ENCODE measurements at regions not wholly inside any gene's neighbourhood (a gene's known extent, or its start where the extent isn't known, plus 50 kb on each side); places are given as distances from the start of the nearest gene placed in this dataset.

DNA sequence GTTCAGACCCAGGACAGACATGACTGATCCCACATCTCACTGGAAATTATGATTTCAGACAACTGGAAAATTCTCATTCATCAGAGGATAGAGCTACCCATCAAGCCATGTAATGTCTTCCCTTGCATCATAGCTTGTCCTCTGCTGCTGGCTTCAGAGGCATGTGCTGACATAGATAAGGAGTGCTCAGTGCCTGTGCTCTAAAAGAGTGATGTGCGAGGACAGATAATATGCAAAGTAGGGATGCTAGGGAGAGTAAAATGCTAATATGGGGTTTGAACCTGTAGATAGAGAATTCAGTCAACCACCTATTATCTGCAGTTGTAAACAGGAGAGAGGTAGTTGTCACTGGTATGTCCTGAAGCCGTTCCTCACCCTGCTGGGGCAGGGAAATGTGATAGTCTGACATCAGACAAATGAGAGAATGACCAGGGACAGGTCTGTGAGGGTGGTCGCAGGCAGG lies 349.7 kb upstream of the CCL2 start:
- TF ChIP-seq CTCF (IDR thresholded peaks at IDR 0.05 in 2 of 3, conservative IDR thresholded peaks at IDR 0.05 in 1 of 3; ENCODE audit: control insufficient read depth in 2 of 3, extremely low read depth in 1 of 3, insufficient read depth in 1 of 3, low read depth in 3 of 3, low read length in 3 of 3) (no peak), RCOR1 (conservative IDR thresholded peaks at IDR 0.05; ENCODE audit: low read depth, low read length) (no peak), EZH2 (IDR thresholded peaks at IDR 0.05; ENCODE audit: borderline replicate concordance, control insufficient read depth, low read depth, low read length) (no peak), MYC (IDR thresholded peaks at IDR 0.05; ENCODE audit: insufficient read depth, insufficient read length, insufficient replicate concordance, low read length, severe bottlenecking) (no peak), TCF12 (IDR thresholded peaks at IDR 0.05; ENCODE audit: low read depth, low read length) (no peak), CBX5 (IDR thresholded peaks at IDR 0.05; ENCODE audit: low read depth) (no peak), POLR2A (IDR thresholded peaks at IDR 0.05; ENCODE audit: low read depth, low read length) (no peak), EP300 (IDR thresholded peaks at IDR 0.05; ENCODE audit: borderline replicate concordance in 1 of 2, control insufficient read depth in 1 of 2, low read depth in 2 of 2, low read length in 2 of 2) (no peak)
- TF ChIP-seq, protein P1, sequence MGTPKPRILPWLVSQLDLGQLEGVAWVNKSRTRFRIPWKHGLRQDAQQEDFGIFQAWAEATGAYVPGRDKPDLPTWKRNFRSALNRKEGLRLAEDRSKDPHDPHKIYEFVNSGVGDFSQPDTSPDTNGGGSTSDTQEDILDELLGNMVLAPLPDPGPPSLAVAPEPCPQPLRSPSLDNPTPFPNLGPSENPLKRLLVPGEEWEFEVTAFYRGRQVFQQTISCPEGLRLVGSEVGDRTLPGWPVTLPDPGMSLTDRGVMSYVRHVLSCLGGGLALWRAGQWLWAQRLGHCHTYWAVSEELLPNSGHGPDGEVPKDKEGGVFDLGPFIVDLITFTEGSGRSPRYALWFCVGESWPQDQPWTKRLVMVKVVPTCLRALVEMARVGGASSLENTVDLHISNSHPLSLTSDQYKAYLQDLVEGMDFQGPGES (IDR thresholded peaks at IDR 0.05), result no peak
- TF ChIP-seq, protein P2, sequence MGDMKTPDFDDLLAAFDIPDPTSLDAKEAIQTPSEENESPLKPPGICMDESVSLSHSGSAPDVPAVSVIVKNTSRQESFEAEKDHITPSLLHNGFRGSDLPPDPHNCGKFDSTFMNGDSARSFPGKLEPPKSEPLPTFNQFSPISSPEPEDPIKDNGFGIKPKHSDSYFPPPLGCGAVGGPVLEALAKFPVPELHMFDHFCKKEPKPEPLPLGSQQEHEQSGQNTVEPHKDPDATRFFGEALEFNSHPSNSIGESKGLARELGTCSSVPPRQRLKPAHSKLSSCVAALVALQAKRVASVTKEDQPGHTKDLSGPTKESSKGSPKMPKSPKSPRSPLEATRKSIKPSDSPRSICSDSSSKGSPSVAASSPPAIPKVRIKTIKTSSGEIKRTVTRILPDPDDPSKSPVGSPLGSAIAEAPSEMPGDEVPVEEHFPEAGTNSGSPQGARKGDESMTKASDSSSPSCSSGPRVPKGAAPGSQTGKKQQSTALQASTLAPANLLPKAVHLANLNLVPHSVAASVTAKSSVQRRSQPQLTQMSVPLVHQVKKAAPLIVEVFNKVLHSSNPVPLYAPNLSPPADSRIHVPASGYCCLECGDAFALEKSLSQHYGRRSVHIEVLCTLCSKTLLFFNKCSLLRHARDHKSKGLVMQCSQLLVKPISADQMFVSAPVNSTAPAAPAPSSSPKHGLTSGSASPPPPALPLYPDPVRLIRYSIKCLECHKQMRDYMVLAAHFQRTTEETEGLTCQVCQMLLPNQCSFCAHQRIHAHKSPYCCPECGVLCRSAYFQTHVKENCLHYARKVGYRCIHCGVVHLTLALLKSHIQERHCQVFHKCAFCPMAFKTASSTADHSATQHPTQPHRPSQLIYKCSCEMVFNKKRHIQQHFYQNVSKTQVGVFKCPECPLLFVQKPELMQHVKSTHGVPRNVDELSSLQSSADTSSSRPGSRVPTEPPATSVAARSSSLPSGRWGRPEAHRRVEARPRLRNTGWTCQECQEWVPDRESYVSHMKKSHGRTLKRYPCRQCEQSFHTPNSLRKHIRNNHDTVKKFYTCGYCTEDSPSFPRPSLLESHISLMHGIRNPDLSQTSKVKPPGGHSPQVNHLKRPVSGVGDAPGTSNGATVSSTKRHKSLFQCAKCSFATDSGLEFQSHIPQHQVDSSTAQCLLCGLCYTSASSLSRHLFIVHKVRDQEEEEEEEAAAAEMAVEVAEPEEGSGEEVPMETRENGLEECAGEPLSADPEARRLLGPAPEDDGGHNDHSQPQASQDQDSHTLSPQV (IDR thresholded peaks at IDR 0.05), result no peak

All from GM12878 (cell line).